ENCODE measurements at regions not wholly inside any gene's neighbourhood (a gene's known extent, or its start where the extent isn't known, plus 50 kb on each side); places are given as distances from the start of the nearest gene placed in this dataset.

- TF ChIP-seq CSDC2 (CRISPR knock-in tag; IDR thresholded peaks at IDR 0.05) (no peak), RARB (CRISPR knock-in tag; IDR thresholded peaks at IDR 0.05) (no peak), ISL1 (CRISPR knock-in tag; IDR thresholded peaks at IDR 0.05) (no peak), OSR1 (CRISPR knock-in tag; IDR thresholded peaks at IDR 0.05) (no peak), ZNF70 (CRISPR knock-in tag; IDR thresholded peaks at IDR 0.05) (no peak), ZFP3 (CRISPR knock-in tag; IDR thresholded peaks at IDR 0.05) (no peak), SNAI2 (CRISPR knock-in tag; IDR thresholded peaks at IDR 0.05) (no peak), CREB5 (CRISPR knock-in tag; IDR thresholded peaks at IDR 0.05; ENCODE audit: low read depth) (no peak), ZFP30 (CRISPR knock-in tag; IDR thresholded peaks at IDR 0.05) (no peak), ZC3H10 (CRISPR knock-in tag; IDR thresholded peaks at IDR 0.05) (no peak), GLIS3 (CRISPR knock-in tag; IDR thresholded peaks at IDR 0.05) (no peak), POU6F1 (CRISPR knock-in tag; IDR thresholded peaks at IDR 0.05; ENCODE audit: borderline replicate concordance, low read depth) (no peak), TOX (CRISPR knock-in tag; IDR thresholded peaks at IDR 0.05; ENCODE audit: borderline replicate concordance) (no peak), ZNF565 (CRISPR knock-in tag; conservative IDR thresholded peaks at IDR 0.05; ENCODE audit: low read depth) (no peak), ESRRG (CRISPR knock-in tag; IDR thresholded peaks at IDR 0.05) (no peak), CSRNP3 (CRISPR knock-in tag; IDR thresholded peaks at IDR 0.05) (no peak), PATZ1 (CRISPR knock-in tag; IDR thresholded peaks at IDR 0.05; ENCODE audit: borderline replicate concordance) (no peak), TCF4 (CRISPR knock-in tag; IDR thresholded peaks at IDR 0.05; ENCODE audit: borderline replicate concordance) (no peak), BACH2 (CRISPR knock-in tag; IDR thresholded peaks at IDR 0.05; ENCODE audit: borderline replicate concordance) (no peak), PPARA (CRISPR knock-in tag; IDR thresholded peaks at IDR 0.05; ENCODE audit: borderline replicate concordance) (no peak)
- ATAC-seq, result no peak
Measured at GRCh38 chr3:1677576-1678156, 421.0 kb upstream of the CNTN4 start.

- TF ChIP-seq ISL1 (CRISPR knock-in tag; IDR thresholded peaks at IDR 0.05), result no peak
- no peak for ATAC-seq
Measured at GRCh38 chr3:1692428-1692827, 406.2 kb upstream of the CNTN4 start.

- no peak for ATAC-seq
- TF ChIP-seq CSRNP3 (CRISPR knock-in tag; IDR thresholded peaks at IDR 0.05) (no peak), ZNF8 (CRISPR knock-in tag; IDR thresholded peaks at IDR 0.05) (no peak), CSDC2 (CRISPR knock-in tag; IDR thresholded peaks at IDR 0.05) (no peak), ESRRG (CRISPR knock-in tag; IDR thresholded peaks at IDR 0.05) (no peak), TCF4 (CRISPR knock-in tag; IDR thresholded peaks at IDR 0.05; ENCODE audit: borderline replicate concordance) (no peak), PATZ1 (CRISPR knock-in tag; IDR thresholded peaks at IDR 0.05; ENCODE audit: borderline replicate concordance) (no peak)
Measured at GRCh38 chr3:1693145-1693544, 405.5 kb upstream of the CNTN4 start.

Measured in SK-N-SH treated with all-trans-retinoic acid at 6 μM for 48 hours (cell line).